ENCODE measurements at regions not wholly inside any gene's neighbourhood (a gene's known extent, or its start where the extent isn't known, plus 50 kb on each side); places are given as distances from the start of the nearest gene placed in this dataset.
"Not testable (repeated sequence)": the region's sequence is repeated elsewhere in the genome, so short reads cannot be mapped to it uniquely, and the experiment has no call there.

- H3K9me3 ChIP-seq = no peaks in the 10 kb centered on the region
- H3K4me1 ChIP-seq (replicated peaks) = no peaks in the 10 kb centered on the region
- no peak overlapping the region for H3K4me3 ChIP-seq
- H3K27me3 ChIP-seq (replicated peaks; ENCODE audit: insufficient read depth) = no peaks in the 10 kb centered on the region
- intact Hi-C loops (cut with DNase I) = no loop called here
- no peak for DNase-seq (ENCODE audit: low spot score)
- H3K36me3 ChIP-seq = no peaks in the 10 kb centered on the region
- TF ChIP-seq POLR2AphosphoS5 (IDR thresholded peaks at IDR 0.05) (no peak), CTCF (IDR thresholded peaks at IDR 0.05) (no peak), POLR2A (IDR thresholded peaks at IDR 0.05) (no peak)
- H3K27ac ChIP-seq = no peak overlapping the region
Measured at GRCh38 chr7:125820495-125820894, 890.9 kb upstream of the POT1 start.

GRCh38 chr7:125814100-125814499, 884.5 kb upstream of the POT1 start:
- intact Hi-C loops (cut with DNase I) = no loop called here
- H3K9me3 ChIP-seq = no peaks in the 10 kb centered on the region
- H3K36me3 ChIP-seq = no peaks in the 10 kb centered on the region
- no peak overlapping the region for H3K4me3 ChIP-seq
- H3K27me3 ChIP-seq (replicated peaks; ENCODE audit: insufficient read depth) = no peaks in the 10 kb centered on the region
- H3K27ac ChIP-seq = no peak overlapping the region
- TF ChIP-seq CTCF (IDR thresholded peaks at IDR 0.05) (no peak), POLR2AphosphoS5 (IDR thresholded peaks at IDR 0.05) (no peak), POLR2A (IDR thresholded peaks at IDR 0.05) (no peak)
- 49% methylated on average over 2 of the region's 2 CpGs for WGBS
- no peak for DNase-seq (ENCODE audit: low spot score)
- no peaks in the 10 kb centered on the region for H3K4me1 ChIP-seq (replicated peaks)

- H3K27ac ChIP-seq; H3K9me3 ChIP-seq; H3K4me3 ChIP-seq; DNase-seq (ENCODE audit: low spot score); H3K36me3 ChIP-seq; H3K27me3 ChIP-seq (replicated peaks; ENCODE audit: insufficient read depth); intact Hi-C loops (cut with DNase I); H3K4me1 ChIP-seq (replicated peaks): not testable (repeated sequence)
- 98% methylated on average over 4 of the region's 4 CpGs for WGBS
Measured at GRCh38 chr7:125806491-125806890, 876.9 kb upstream of the POT1 start.

GRCh38 chr7:125804273-125804672, 874.6 kb upstream of the POT1 start:
- TF ChIP-seq POLR2AphosphoS5 (IDR thresholded peaks at IDR 0.05) (no peak), CTCF (IDR thresholded peaks at IDR 0.05) (no peak), POLR2A (IDR thresholded peaks at IDR 0.05) (no peak)
- Histone ChIP-seq H3K36me3 (no peaks in the 10 kb centered on the region), H3K9me3 (no peaks in the 10 kb centered on the region), H3K27me3 (replicated peaks; ENCODE audit: insufficient read depth) (no peaks in the 10 kb centered on the region), H3K4me1 (replicated peaks) (no peaks in the 10 kb centered on the region), H3K27ac (no peak overlapping the region), H3K4me3 (no peak overlapping the region)
- DNase-seq (ENCODE audit: low spot score) = no peak
- intact Hi-C loops (cut with DNase I) = no loop called here

- intact Hi-C loops (cut with DNase I) = no loop called here
- no peak for DNase-seq (ENCODE audit: low spot score)
- no peaks in the 10 kb centered on the region for H3K9me3 ChIP-seq
- H3K4me3 ChIP-seq = no peak overlapping the region
- H3K27me3 ChIP-seq (replicated peaks; ENCODE audit: insufficient read depth) = no peaks in the 10 kb centered on the region
- no peak overlapping the region for H3K27ac ChIP-seq
- 74% methylated on average over 1 of the region's 1 CpG for WGBS
- H3K4me1 ChIP-seq (replicated peaks) = no peaks in the 10 kb centered on the region
- no peak for TF ChIP-seq CTCF (IDR thresholded peaks at IDR 0.05)
- no peak for TF ChIP-seq POLR2A (IDR thresholded peaks at IDR 0.05)
- no peak for TF ChIP-seq POLR2AphosphoS5 (IDR thresholded peaks at IDR 0.05)
- H3K36me3 ChIP-seq = no peaks in the 10 kb centered on the region
Measured at GRCh38 chr7:125780153-125780552, 850.5 kb upstream of the POT1 start.

All from prostate gland (tissue), 2 donors.